Pancreas (tissue), 10 donors: ENCODE measurements at regions not wholly inside any gene's neighbourhood (a gene's known extent, or its start where the extent isn't known, plus 50 kb on each side); places are given as distances from the start of the nearest gene placed in this dataset.

Source experiments
- ATAC-seq, 4 donors: fragments of 200-7000 bp; cut with Tn5 transposase; one replicate each; pipeline versions ENCODE4 v1.8.0 to v1.9.1; 2020; ENCODE audit warnings: mild to moderate bottlenecking in 4 of 4, moderate library complexity in 4 of 4
- DNase-seq, 6 donors: peaks; one replicate each; pipeline ENCODE4 v3.0.0-alpha.2; 2020
- FAIRE-seq: peaks from 2 replicates; lab custom pipeline; 2012; peaks lifted over from hg19 to GRCh38; lab: Jason Lieb, UNC
- H3K27ac ChIP-seq, 4 donors: fragments of 200-600 bp; sonication (generic); 1 replicate in 3 of 4; 2 replicates in 1 of 4; pipeline versions ENCODE4 v1.5.0 to v1.8.0; 2020
- H3K27me3 ChIP-seq, 4 donors: fragments of 200-600 bp; one replicate each; pipeline ENCODE4 v1.8.0; 2021
- H3K36me3 ChIP-seq, 3 donors: fragments of 200-600 bp; sonication (generic) in 1 of 3; one replicate each; pipeline versions ENCODE4 v1.5.0 to v1.8.0; 2020 to 2021
- H3K4me1 ChIP-seq, 3 donors: fragments of 200-600 bp; one replicate each; pipeline ENCODE4 v1.8.0; 2021
- H3K4me3 ChIP-seq, 4 donors: fragments of 200-600 bp; sonication (generic) in 2 of 4; one replicate each; pipeline versions ENCODE4 v1.5.0 to v1.8.0; 2020 to 2021
- H3K9me3 ChIP-seq, 4 donors: fragments of 200-600 bp; one replicate each; pipeline ENCODE4 v1.8.0; 2021
- whole genome bisulfite sequencing, 2 donors: extraction: QIAGEN DNeasy Blood & Tissue Kit; methylation state at CpG; one replicate each; pipeline ENCODE4 v1.1.7; 2013; 5-methylcytosine and 5-hydroxymethylcytosine counted together
- intact Hi-C, 3 donors: fragments of 100-400 bp; cut with DNase I; formaldehyde crosslinking; loops; one replicate each; pipeline versions ENCODE4 v1.11.1 to v1.14.2; 2022
- TF ChIP-seq, protein P1 (sequence below), 4 donors: fragments of 200-600 bp; sonication (generic) in 3 of 4; IDR thresholded peaks; one replicate each; pipeline versions ENCODE4 v1.5.0 to v1.8.0; 2021; ENCODE audit warnings: antibody characterized with exemption in 4 of 4
- donor health status: healthy with polysubstance abuse.
- donor health status: DM: no; HTN: no; CAD: no; lungs with moderate emphysema.
- donor health status: DM: no; HTN: no; CAD: no.
- donor health status: control.
- donor health status: control.
- donor health status: Bipolar disorder and iron deficiency.
- donor health status: DM: yes; HTN: yes; CAD: no.
- donor health status: DM: no; HTN: no; CAD: no.
- donor health status: DM: no; HTN: no; CAD: no.
- donor health status: DM: yes; HTN: yes; CAD: no.

- FAIRE-seq (no peak), DNase-seq (no peak), ATAC-seq (no peak)
- intact Hi-C loops, result no loop called here
- no peaks in the 10 kb centered on the region for H3K36me3 ChIP-seq
- H3K27me3 ChIP-seq, result peaks cover 0 to 6% (median 2%) of the 10 kb centered on the region in 4 donors
- no peak overlapping the region for H3K27ac ChIP-seq
- no peaks in the 10 kb centered on the region for H3K4me1 ChIP-seq
- TF ChIP-seq, protein P1, sequence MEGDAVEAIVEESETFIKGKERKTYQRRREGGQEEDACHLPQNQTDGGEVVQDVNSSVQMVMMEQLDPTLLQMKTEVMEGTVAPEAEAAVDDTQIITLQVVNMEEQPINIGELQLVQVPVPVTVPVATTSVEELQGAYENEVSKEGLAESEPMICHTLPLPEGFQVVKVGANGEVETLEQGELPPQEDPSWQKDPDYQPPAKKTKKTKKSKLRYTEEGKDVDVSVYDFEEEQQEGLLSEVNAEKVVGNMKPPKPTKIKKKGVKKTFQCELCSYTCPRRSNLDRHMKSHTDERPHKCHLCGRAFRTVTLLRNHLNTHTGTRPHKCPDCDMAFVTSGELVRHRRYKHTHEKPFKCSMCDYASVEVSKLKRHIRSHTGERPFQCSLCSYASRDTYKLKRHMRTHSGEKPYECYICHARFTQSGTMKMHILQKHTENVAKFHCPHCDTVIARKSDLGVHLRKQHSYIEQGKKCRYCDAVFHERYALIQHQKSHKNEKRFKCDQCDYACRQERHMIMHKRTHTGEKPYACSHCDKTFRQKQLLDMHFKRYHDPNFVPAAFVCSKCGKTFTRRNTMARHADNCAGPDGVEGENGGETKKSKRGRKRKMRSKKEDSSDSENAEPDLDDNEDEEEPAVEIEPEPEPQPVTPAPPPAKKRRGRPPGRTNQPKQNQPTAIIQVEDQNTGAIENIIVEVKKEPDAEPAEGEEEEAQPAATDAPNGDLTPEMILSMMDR (IDR thresholded peaks at IDR 0.05), result no peak
- H3K4me3 ChIP-seq, result no peak overlapping the region
- H3K9me3 ChIP-seq, result no peaks in the 10 kb centered on the region
- WGBS, 2 donors, result 73 to 90% methylated on average over 4 of the region's 4 CpGs
Observed at GRCh38 chrX:133474574-133474973, 59.3 kb upstream of the GPC4 start.

DNA sequence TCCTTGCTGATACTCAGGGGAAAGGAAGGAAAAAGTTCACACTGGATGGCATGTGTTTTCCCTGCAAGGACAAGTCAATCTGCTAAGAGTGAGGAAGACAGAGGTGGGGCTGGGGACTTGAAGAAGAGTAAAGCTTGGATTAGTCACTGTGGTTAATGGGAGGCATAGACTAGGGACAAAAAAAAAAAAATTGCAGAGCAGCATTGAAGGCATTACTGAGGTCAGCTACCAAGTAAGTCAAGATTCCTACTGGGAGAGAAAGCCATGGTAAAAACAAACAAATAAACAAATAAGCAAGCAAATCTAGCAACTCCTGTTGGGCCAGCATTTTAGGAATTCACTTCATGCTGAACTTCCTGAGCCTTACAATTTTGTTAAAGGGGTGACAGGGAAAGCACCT is 58.2 kb upstream of the GPC4 start:
- Histone ChIP-seq H3K27ac (no peak overlapping the region), H3K36me3 (no peaks in the 10 kb centered on the region), H3K9me3 (no peaks in the 10 kb centered on the region), H3K4me1 (no peaks in the 10 kb centered on the region), H3K27me3 (peaks cover 0 to 6% (median 2%) of the 10 kb centered on the region in 4 donors), H3K4me3 (no peak overlapping the region)
- DNase-seq (no peak), FAIRE-seq (no peak), ATAC-seq (no peak)
- intact Hi-C loops, result no loop called here
- TF ChIP-seq, protein P1 (IDR thresholded peaks at IDR 0.05), result no peak

DNA sequence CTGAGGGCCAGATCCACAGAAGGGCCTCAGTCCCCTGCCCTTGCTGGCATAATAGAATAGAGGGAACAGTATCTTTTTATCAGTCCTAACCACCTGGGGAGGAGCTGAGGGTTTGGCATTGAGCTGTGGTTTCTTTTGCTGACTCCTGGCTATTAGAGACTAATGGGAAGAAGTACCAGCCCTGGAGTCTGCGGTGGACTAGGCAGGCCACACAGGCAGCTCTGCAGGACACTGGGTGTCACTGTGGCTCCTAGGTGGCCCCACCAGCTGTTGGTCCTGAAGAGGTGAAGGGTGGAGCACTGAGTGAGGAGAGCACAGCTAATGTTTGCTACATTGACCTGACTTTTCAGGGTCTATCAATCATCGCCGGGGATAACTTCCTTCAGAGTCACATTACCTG is 52.8 kb upstream of the GPC4 start:
- ATAC-seq (peak in 3 of 4 donors; percentile 37 to 84 (median 51)), FAIRE-seq (no peak), DNase-seq (peak in 2 of 6 donors; percentile 15 to 18)
- H3K9me3 ChIP-seq, result no peaks in the 10 kb centered on the region
- no peaks in the 10 kb centered on the region for H3K36me3 ChIP-seq
- TF ChIP-seq, protein P1 (IDR thresholded peaks at IDR 0.05), result no peak
- WGBS, 2 donors, result 34 to 38% methylated on average over 3 of the region's 3 CpGs
- no peak overlapping the region for H3K4me3 ChIP-seq
- H3K27me3 ChIP-seq, result peaks cover 0 to 10% (median 7%) of the 10 kb centered on the region in 4 donors
- H3K27ac ChIP-seq, result no peak overlapping the region
- H3K4me1 ChIP-seq, result no peaks in the 10 kb centered on the region
- intact Hi-C loops, result no loop called here

DNA sequence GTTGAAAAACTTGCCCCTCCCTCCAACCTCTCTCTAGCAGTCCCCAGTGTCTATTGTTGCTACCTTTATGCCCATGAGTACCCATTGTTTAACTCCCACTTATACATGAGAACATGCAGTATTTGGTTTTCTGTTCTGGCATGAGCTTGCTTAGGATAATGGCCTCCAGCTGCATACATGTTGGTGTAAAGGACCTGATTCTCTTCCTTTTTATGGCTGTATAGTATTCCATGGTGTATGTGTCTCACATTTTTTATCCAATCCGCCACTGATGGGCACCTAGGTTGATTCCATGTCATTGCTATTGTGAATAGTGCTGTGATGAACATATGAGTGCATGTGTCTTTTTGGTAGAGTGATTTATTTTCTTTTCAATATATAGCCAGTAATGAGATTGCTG is 50.0 kb upstream of the GPC4 start:
- Histone ChIP-seq H3K4me1 (no peaks in the 10 kb centered on the region), H3K9me3 (no peaks in the 10 kb centered on the region), H3K27me3 (peaks cover 0 to 8% (median 3%) of the 10 kb centered on the region in 4 donors), H3K36me3 (no peaks in the 10 kb centered on the region), H3K27ac (no peak overlapping the region), H3K4me3 (no peak overlapping the region)
- ATAC-seq (no peak), DNase-seq (no peak), FAIRE-seq (no peak)
- TF ChIP-seq, protein P1 (IDR thresholded peaks at IDR 0.05), result no peak
- WGBS, 2 donors, result 72 to 93% methylated on average over 1 of the region's 1 CpG
- intact Hi-C loops, result no loop called here
